ENCODE measurements at regions not wholly inside any gene's neighbourhood (a gene's known extent, or its start where the extent isn't known, plus 50 kb on each side); places are given as distances from the start of the nearest gene placed in this dataset.

DNA sequence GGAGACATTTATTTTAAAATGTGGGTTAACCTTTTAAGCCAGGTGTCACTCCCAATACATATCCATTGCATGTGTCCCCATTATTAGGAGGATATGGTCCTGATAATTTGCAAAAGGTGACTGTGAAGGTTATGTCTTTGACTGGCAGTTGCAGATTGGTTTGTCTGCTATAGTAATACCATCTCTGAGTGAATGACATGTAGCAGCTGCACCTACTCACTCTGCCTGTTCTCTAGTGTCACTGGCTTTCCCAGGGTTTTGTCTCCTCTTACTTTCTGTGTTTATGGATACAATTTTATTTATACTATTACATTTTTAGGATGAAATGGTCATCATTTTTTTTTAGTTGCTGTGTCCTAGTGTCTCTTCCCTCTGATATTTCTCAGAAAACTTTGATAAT is 393.2 kb downstream of the C3orf38 start:
- DNase-seq (ENCODE audit: low read depth), result no peak
- H3K4me3 ChIP-seq (ENCODE audit: low read depth, low read length), result no peak overlapping the region
- TF ChIP-seq, protein P1, sequence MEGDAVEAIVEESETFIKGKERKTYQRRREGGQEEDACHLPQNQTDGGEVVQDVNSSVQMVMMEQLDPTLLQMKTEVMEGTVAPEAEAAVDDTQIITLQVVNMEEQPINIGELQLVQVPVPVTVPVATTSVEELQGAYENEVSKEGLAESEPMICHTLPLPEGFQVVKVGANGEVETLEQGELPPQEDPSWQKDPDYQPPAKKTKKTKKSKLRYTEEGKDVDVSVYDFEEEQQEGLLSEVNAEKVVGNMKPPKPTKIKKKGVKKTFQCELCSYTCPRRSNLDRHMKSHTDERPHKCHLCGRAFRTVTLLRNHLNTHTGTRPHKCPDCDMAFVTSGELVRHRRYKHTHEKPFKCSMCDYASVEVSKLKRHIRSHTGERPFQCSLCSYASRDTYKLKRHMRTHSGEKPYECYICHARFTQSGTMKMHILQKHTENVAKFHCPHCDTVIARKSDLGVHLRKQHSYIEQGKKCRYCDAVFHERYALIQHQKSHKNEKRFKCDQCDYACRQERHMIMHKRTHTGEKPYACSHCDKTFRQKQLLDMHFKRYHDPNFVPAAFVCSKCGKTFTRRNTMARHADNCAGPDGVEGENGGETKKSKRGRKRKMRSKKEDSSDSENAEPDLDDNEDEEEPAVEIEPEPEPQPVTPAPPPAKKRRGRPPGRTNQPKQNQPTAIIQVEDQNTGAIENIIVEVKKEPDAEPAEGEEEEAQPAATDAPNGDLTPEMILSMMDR (IDR thresholded peaks at IDR 0.05; ENCODE audit: insufficient read depth, low read depth, low read length, missing control alignments), result no peak

DNA sequence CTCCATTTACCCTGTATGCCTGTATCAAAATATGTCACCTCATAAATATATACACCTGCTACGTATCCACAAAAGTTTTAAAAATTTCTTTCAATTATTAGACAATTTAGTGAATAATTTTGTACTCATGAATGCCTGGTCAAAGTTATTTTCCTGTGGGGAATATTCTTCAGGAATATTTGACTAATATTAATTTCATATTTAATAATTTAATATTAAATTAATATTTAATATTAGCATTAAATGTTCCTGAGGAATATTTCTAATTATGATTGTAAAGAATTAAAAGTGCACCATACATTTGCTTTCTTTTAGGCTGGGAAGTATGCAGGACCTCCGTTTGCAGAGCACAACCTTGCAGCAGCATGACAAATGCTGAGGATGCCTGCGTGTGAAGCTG is 422.7 kb downstream of the C3orf38 start:
- DNase-seq (ENCODE audit: low read depth), result no peak
- H3K4me3 ChIP-seq (ENCODE audit: low read depth, low read length), result no peak overlapping the region
- TF ChIP-seq, protein P1 (IDR thresholded peaks at IDR 0.05; ENCODE audit: insufficient read depth, low read depth, low read length, missing control alignments), result no peak

DNA sequence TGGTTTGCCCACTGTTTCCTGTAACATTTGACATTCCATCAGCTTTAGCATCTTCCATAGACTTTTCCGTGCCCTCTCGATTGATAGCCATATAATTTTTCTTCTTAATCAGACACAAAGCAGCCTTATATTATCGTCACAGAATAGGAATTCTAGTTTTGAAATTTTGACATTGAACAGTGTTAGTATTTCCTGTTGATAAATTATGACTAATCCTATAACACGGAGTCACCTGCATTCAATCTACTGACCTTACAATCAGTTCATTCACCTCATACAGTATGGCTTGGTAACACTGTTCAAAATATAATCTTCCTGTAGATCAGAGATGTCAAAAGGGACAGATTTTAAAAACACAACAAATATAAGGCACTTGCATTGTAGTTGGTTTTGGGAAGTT is 423.7 kb downstream of the C3orf38 start:
- no peak overlapping the region for H3K4me3 ChIP-seq (ENCODE audit: low read depth, low read length)
- no peak for DNase-seq (ENCODE audit: low read depth)
- TF ChIP-seq, protein P1 (IDR thresholded peaks at IDR 0.05; ENCODE audit: insufficient read depth, low read depth, low read length, missing control alignments), result no peak

DNA sequence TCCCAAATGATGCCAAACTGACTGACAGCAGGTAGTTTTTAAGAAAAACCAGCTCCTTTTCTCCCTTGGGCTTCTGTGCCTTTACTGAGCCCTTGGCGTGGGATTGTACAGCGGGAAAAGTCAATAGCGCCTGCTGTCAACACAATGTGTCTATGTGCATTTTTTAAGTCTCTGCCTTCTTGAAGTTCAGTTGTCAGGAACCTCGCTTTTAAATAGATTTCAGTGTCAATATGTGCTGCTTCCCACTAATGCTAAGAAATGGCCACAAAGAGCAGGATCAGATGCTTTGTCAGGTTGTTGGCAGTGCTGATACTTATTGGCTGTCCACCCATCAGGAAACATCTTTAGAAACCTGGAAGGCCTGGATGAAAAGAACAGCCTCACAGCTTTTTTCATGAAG is 424.4 kb downstream of the C3orf38 start:
- no peak overlapping the region for H3K4me3 ChIP-seq (ENCODE audit: low read depth, low read length)
- no peak for DNase-seq (ENCODE audit: low read depth)
- TF ChIP-seq, protein P1 (IDR thresholded peaks at IDR 0.05; ENCODE audit: insufficient read depth, low read depth, low read length, missing control alignments), result no peak

DNA sequence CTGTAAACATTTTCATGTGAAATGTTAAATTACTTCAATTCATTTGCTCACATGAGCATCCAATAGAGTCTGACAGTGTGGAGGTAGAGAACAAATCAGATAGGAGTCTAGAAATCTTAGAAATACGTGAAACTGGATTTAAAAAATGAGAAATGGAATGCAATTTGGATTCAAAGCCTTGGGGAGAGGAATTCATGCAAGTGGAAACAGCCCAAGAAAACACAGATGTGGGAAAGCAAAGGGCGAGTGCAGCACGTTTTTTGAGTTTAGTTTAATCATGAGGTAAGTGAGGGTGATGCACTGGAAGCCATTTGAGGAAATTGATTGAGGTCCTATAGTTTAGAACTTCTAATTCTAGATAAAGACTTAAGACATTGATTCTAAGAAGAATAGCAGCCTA is 434.7 kb downstream of the C3orf38 start:
- TF ChIP-seq, protein P1 (IDR thresholded peaks at IDR 0.05; ENCODE audit: insufficient read depth, low read depth, low read length, missing control alignments), result no peak
- H3K4me3 ChIP-seq (ENCODE audit: low read depth, low read length), result no peak overlapping the region
- no peak for DNase-seq (ENCODE audit: low read depth)

DNA sequence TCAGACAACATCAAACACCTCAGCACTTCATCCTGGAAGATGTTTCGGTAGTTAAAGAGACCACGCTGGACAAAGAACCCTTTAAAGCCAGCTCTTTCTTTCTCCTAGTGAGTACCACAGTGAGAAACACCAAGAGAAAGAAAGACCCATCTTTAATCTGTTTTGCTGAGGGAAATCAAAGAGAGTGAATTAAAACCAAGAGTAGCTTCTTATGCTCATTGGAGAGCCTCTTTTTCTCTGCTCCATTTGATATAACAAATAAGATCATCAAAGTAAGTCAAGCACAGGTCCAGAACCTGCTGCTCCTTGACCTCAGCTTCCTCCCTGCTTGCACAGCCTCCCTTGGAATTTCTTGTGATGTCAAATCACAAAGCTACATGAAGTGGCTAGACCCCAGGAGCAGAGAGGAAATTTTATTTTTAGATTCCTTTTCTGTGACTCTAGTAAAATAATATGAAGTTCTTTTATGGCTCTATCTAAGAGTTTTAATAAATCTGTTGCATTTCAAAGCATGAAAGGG is 436.4 kb downstream of the C3orf38 start:
- no peak for DNase-seq (ENCODE audit: low read depth)
- TF ChIP-seq, protein P1 (IDR thresholded peaks at IDR 0.05; ENCODE audit: insufficient read depth, low read depth, low read length, missing control alignments), result no peak
- H3K4me3 ChIP-seq (ENCODE audit: low read depth, low read length), result no peak overlapping the region

DNA sequence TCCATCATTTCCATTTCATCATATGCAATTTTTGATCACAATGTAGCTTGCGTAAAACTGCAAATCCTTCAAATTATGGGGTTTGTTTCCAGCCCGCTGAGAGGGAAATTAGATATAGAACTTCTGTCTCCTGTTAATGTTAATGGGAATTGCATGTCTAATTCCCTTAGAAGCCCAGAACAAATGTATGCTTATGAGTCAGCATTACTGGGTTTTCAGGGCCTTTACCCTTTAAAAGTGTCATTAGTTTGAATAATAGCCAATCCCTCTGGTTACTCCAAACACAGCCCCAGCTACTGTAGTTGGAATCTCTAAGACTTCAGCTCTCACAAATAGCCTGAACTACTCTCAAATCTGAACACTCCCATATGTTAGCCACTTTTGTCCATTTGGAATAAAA is 439.4 kb downstream of the C3orf38 start:
- H3K4me3 ChIP-seq (ENCODE audit: low read depth, low read length), result no peak overlapping the region
- TF ChIP-seq, protein P1 (IDR thresholded peaks at IDR 0.05; ENCODE audit: insufficient read depth, low read depth, low read length, missing control alignments), result no peak
- no peak for DNase-seq (ENCODE audit: low read depth)
